Parathyroid adenoma (tissue), 2 donors: ENCODE measurements at regions not wholly inside any gene's neighbourhood (a gene's known extent, or its start where the extent isn't known, plus 50 kb on each side); places are given as distances from the start of the nearest gene placed in this dataset.

Experiments used
- H2AFZ ChIP-seq: fragments of 300-600 bp; sonication (generic); one replicate; pipeline ENCODE4 v1.7.0; 2017; ENCODE audit warnings: antibody characterized with exemption, mild to moderate bottlenecking
- H3K27ac ChIP-seq: fragments of 300-600 bp; sonication (generic); one replicate; pipeline ENCODE4 v1.7.0; 2017
- H3K27me3 ChIP-seq: fragments of 300-600 bp; sonication (generic); one replicate; pipeline ENCODE4 v1.7.0; 2017; ENCODE audit warnings: low read length; ENCODE audit not compliant: control insufficient read depth, insufficient read depth
- H3K36me3 ChIP-seq: fragments of 300-600 bp; sonication (generic); one replicate; pipeline ENCODE4 v1.7.0; 2017; ENCODE audit warnings: low read length; ENCODE audit not compliant: control insufficient read depth, insufficient read depth
- H3K4me1 ChIP-seq: fragments of 300-600 bp; sonication (generic); one replicate; pipeline ENCODE4 v1.7.0; 2017; ENCODE audit warnings: control low read depth
- H3K4me2 ChIP-seq: fragments of 300-600 bp; sonication (generic); one replicate; pipeline ENCODE4 v1.7.0; 2017; ENCODE audit warnings: low read length
- H3K4me3 ChIP-seq: fragments of 300-600 bp; sonication (generic); one replicate; pipeline ENCODE4 v1.7.0; 2017; ENCODE audit warnings: low read depth, low read length
- H3K79me2 ChIP-seq: fragments of 300-600 bp; sonication (generic); one replicate; pipeline ENCODE4 v1.7.0; 2017; ENCODE audit warnings: control low read depth
- H3K9ac ChIP-seq: fragments of 300-600 bp; sonication (generic); one replicate; pipeline ENCODE4 v1.7.0; 2017; ENCODE audit warnings: mild to moderate bottlenecking
- H3K9me3 ChIP-seq: fragments of 300-600 bp; sonication (generic); one replicate; pipeline ENCODE4 v1.7.0; 2017; ENCODE audit warnings: low read length; ENCODE audit not compliant: control insufficient read depth
- TF ChIP-seq, protein P1 (sequence below): fragments of 300-600 bp; sonication (generic); IDR thresholded peaks from one replicate; pipeline ENCODE4 v1.7.0; 2017; ENCODE audit warnings: antibody characterized with exemption, mild to moderate bottlenecking
- donor health status: primary hyperparathyroidism.

DNA sequence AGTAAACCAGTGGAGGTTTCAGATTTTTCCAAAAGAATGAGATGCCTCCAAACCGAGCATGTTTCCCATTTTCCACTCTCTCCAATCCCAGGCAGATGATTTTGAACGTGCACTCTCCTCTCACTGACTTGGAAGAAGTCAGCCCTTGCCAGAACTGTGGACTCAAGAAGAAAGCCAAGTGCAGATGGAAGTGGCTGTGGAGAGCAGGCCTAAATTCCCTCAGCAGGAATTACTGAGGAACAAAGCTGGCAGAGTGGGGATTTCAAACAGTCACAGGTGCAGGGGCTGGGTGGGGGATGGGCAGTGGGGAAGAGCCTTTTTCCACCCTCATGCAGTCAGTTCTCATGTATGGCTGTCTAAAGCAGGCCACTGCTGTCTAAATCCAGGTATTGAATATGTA is 55.3 kb downstream of the PABIR2 start:
- no peak overlapping the region for H3K4me3 ChIP-seq
- no peak overlapping the region for H3K27ac ChIP-seq
- H3K27me3 ChIP-seq = no peaks in the 10 kb centered on the region
- no peaks in the 10 kb centered on the region for H3K36me3 ChIP-seq
- H3K4me1 ChIP-seq = no peaks in the 10 kb centered on the region
- TF ChIP-seq, protein P1, sequence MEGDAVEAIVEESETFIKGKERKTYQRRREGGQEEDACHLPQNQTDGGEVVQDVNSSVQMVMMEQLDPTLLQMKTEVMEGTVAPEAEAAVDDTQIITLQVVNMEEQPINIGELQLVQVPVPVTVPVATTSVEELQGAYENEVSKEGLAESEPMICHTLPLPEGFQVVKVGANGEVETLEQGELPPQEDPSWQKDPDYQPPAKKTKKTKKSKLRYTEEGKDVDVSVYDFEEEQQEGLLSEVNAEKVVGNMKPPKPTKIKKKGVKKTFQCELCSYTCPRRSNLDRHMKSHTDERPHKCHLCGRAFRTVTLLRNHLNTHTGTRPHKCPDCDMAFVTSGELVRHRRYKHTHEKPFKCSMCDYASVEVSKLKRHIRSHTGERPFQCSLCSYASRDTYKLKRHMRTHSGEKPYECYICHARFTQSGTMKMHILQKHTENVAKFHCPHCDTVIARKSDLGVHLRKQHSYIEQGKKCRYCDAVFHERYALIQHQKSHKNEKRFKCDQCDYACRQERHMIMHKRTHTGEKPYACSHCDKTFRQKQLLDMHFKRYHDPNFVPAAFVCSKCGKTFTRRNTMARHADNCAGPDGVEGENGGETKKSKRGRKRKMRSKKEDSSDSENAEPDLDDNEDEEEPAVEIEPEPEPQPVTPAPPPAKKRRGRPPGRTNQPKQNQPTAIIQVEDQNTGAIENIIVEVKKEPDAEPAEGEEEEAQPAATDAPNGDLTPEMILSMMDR = no peak
- no peak overlapping the region for H3K4me2 ChIP-seq
- H2AFZ ChIP-seq = no peak overlapping the region
- no peaks in the 10 kb centered on the region for H3K9me3 ChIP-seq
- no peak overlapping the region for H3K9ac ChIP-seq
- no peaks in the 10 kb centered on the region for H3K79me2 ChIP-seq

DNA sequence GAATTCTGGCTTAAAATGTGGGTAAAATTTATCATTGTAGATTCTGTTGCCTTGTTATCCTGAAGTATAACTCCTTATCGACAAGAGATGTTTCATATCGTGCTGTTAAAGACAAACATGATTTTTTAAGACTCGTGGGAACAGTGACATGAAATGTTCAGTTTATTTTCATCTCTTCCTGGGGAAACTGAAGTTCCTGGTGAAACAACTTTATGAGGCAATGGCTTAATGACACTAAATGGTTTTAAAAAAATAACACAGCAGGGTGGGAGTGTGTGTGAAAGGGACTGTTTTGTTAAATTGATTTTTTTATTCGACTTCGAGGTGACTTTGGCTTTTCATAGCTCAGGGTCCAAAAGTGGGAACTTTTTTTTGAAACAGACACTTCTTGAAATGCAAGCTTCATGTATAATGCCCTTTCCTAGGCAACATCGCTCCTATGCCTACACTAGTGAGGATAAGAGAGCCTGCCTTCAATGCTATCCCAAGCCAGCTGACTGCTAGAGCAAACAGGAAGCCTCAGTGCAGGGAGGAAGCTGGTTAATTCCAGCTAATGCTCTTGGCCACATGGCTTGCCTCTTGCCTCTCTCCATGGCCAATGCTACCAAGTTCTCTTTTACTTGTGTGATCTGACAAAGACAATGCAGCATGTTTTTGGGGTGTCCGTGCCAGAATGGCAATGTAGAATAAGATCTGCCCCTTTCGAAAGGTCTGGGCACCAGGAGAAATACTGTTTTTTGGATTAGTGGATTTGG is 57.8 kb downstream of the PABIR2 start:
- Histone ChIP-seq H3K79me2 (no peaks in the 10 kb centered on the region), H2AFZ (no peak overlapping the region), H3K9ac (no peak overlapping the region), H3K4me2 (no peak overlapping the region), H3K4me1 (peaks cover 2% of the 10 kb centered on the region), H3K36me3 (no peaks in the 10 kb centered on the region), H3K9me3 (no peaks in the 10 kb centered on the region), H3K4me3 (no peak overlapping the region), H3K27me3 (no peaks in the 10 kb centered on the region), H3K27ac (no peak overlapping the region)
- TF ChIP-seq, protein P1 = no peak

DNA sequence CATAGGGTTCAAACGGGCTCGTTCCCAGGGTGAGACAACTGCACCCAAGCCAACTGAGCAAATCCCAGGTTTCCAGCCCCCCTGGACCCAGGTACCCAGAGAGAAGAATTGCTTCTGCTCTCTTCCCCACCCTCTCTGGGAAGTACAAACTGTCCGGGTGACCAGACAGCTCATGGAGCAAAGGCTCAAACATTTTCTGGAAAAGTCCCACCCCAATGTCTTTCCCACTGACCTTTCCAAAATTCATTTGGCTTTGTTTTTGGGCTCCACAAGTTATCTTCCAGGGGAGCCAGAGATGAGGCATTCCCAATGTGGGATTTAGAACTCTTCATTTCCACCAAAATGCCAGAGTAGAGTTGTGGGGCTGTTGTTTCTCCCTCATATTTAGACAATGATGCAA is 58.6 kb downstream of the PABIR2 start:
- H3K4me1 ChIP-seq = peaks cover 3% of the 10 kb centered on the region
- H3K27me3 ChIP-seq = no peaks in the 10 kb centered on the region
- H3K36me3 ChIP-seq = no peaks in the 10 kb centered on the region
- no peak overlapping the region for H2AFZ ChIP-seq
- H3K79me2 ChIP-seq = no peaks in the 10 kb centered on the region
- TF ChIP-seq, protein P1 = no peak
- no peak overlapping the region for H3K4me2 ChIP-seq
- no peak overlapping the region for H3K4me3 ChIP-seq
- no peak overlapping the region for H3K27ac ChIP-seq
- H3K9me3 ChIP-seq = no peaks in the 10 kb centered on the region
- H3K9ac ChIP-seq = no peak overlapping the region

DNA sequence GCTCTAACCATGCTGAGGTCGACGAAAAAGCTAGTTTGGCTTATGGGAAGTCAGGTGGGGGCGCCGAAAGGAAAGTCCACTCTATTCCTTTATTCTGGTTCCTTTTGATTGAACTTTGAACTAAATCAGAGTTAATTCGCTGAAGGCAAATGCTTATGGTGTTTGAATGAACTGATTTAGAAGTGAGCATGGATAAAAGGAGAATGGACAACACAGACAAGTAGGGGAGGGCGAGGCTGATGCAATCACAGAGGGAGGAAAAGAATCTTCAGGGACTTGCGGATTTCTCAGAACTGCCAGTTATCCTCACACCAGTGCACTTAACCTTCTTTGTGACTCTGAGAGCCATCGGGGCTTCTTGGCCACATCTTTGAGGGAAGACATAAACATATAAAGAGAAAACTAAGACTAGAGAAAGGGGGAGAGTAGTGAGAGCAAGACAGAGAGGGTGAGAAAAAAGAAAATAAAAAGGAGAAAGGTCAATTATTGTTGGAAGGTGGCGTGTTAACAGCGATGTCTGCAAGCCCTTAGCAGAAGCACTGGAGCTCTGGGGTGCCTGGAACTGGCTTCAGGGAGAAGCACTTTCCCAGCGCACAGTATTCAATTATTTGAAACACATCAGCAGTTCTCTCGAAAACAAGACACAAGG is 59.2 kb downstream of the PABIR2 start:
- Histone ChIP-seq H3K9me3 (no peaks in the 10 kb centered on the region), H3K9ac (no peak overlapping the region), H3K27me3 (no peaks in the 10 kb centered on the region), H2AFZ (no peak overlapping the region), H3K27ac (no peak overlapping the region), H3K4me3 (no peak overlapping the region), H3K79me2 (no peaks in the 10 kb centered on the region), H3K4me1 (peaks cover 3% of the 10 kb centered on the region), H3K36me3 (no peaks in the 10 kb centered on the region), H3K4me2 (no peak overlapping the region)
- TF ChIP-seq, protein P1 = no peak

DNA sequence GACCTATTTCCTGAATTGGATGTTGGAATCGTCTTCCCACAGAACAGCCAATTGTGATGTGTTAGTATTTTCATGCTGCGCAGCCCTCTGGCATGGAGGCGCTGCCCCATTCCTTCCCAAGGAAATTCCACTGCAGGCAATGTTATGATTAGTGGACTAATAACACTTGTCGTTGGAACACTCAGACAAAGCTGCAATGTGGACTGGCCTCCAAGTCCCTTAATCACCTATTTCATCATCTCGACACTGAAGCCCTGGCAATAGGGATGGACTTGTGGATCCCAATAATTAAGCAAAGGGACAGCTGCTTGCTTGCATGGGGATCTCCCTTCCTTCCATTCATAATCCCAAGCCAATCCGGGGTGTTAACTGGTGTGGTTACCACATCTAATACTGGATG is 59.9 kb downstream of the PABIR2 start:
- H3K27me3 ChIP-seq = no peaks in the 10 kb centered on the region
- no peaks in the 10 kb centered on the region for H3K79me2 ChIP-seq
- H3K4me1 ChIP-seq = peaks cover 3% of the 10 kb centered on the region
- TF ChIP-seq, protein P1 = no peak
- H3K4me2 ChIP-seq = no peak overlapping the region
- H3K36me3 ChIP-seq = no peaks in the 10 kb centered on the region
- no peak overlapping the region for H3K27ac ChIP-seq
- H3K9ac ChIP-seq = no peak overlapping the region
- H2AFZ ChIP-seq = no peak overlapping the region
- no peaks in the 10 kb centered on the region for H3K9me3 ChIP-seq
- H3K4me3 ChIP-seq = no peak overlapping the region
